Germinal center (tissue), 1 donor: ENCODE measurements at regions not wholly inside any gene's neighbourhood (a gene's known extent, or its start where the extent isn't known, plus 50 kb on each side); places are given as distances from the start of the nearest gene placed in this dataset.

Experiments used
- DNase-seq: peaks from one replicate; pipeline ENCODE4 v3.0.0; 2012; ENCODE audit warnings: mixed read lengths, low spot score

DNA sequence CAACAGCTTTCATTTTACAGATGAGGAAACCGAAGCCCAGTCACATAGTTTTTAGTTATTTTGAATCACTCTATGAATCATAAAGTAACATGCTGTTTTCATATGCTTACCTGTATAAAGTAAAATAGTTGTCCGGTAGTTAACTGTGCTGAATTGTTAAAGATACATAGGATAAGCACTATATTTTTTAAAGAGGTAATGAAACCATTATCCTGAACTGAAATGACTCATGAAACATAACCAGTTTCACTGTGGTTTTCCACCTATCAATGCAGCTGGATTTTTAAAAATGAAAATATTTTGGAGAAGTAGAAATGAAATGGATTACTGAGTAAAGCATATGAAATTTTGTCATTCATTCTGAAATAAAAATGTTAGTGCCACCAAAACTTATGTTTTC lies 655.0 kb downstream of the OLFM4 start:
- DNase-seq, result no peak

- no peak for DNase-seq
Observed at GRCh38 chr13:53691417-53691816, 662.8 kb downstream of the OLFM4 start.

GRCh38 chr13:53694814-53695532 lies 666.4 kb downstream of the OLFM4 start:
- no peak for DNase-seq

DNA sequence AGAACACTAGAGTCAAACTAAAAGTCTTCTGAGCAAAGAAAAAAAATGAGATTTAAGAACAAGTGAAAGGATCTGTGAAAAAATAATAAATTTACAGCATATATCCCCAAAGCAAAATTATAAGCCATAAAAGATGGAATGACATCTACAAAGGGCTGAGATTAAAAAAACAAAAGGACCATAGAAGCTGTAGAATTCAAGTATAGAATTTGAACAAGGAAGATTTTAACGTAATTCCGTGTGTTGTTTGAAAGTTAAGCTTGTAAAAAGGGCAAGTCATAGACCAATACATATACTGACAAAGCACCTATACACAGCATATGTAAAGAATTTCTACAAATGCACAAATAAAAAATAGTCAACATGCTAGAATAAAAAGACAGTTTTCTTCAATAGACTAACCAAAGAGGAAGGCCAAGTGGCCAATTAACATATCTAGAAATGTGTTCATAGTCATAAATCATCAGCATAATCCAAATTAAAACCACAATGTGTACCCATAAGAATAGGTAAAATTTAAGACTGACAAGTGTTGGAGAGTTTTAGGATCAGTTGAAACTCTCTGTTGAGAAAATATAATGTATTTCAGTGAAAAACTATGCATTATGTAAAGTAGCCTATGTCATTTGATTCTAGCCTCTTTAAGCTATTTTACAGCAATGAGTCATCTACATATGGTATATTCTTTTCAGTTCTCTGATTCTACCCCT lies 674.9 kb downstream of the OLFM4 start:
- DNase-seq, result no peak

DNA sequence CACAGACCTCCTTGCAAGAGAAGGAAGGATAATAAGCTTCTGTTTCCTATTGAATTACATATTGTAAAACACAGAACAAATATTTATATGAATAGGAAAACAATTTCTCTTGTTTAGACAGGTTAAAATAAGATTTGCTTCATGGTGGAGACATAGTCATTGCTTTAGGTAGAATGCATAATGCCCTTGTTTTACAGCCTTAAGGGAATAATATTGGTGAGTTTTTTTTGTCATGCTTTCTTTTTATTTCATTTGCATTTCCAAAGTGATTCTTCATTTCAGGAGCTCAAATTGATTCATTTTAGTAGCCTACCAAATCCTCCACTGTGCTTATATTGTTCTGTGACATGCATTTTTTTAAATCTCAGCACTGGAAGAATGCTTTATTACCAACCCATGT lies 690.7 kb downstream of the OLFM4 start:
- no peak for DNase-seq

DNA sequence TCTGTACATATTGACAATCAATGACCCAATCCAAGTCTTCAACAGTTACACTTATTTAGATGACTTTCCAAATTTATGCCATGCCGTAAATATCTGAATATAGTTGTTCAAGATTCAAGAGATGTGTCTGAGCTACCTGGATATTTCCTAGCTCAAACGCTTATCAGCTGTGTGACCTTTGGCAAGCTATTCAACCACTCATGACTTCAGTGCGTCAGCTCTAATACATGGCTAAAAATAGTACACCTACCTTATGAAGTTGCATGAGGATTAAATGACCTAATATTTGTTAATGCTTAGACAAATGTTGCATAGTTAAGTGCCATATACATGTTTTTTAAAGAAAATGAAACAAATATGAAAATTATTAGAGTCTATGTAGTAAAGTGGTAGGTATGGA lies 704.1 kb downstream of the OLFM4 start:
- no peak for DNase-seq

DNA sequence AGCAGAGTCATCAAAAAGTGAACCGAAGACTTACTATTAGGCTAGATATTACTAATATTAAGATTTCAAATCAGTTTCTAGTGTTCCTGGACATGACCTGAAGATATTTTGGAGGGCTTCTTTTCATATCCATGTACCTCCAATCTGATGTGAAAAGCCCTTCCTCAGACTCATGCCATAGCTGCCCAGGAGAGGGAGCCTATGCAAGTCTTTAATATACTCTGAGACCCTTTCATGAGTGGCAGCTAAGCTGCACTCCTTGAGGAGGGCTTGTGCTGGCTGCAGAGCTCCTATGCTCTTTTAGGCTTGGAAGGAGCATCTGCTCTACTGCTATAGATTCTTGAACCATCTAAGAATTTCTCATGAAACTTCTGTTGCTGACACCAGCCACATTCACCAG lies 715.3 kb downstream of the OLFM4 start:
- DNase-seq, result no peak

DNA sequence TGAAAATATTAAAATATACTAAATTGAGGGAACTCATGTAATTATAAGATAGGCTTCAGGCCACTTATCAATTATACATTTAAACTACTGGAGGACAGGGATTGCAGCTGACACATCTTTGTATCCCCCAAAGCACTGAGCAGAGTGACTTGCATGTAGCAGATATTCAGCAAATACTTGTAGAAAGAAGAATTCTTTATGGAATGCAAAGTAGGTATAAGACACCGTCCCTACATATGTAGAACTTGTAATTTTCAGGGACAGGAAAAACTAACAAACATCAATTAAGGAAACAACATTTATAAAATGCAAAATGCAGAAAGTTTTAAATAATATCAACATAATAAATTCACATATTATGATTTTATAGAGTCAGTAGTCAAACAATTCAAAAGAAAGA lies 719.2 kb downstream of the OLFM4 start:
- no peak for DNase-seq

DNA sequence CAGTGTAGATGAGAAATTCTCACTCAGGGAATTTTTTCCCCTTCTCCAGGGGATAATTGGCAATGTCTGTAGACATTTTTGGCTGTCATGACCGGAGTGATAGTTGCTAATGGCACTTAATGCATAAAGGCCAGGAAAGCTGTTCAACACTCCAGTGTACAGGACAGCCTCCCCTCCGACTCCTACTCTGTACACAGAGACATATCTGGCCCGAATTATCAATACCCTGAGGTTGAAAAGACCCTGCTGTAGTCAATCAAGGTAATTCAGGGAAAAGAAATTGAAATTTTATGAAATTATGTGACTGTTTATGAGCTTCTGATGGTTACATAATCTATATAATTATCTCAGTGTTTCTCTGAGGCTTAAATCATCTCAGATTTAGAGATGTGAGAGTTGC lies 720.7 kb downstream of the OLFM4 start:
- DNase-seq, result no peak

DNA sequence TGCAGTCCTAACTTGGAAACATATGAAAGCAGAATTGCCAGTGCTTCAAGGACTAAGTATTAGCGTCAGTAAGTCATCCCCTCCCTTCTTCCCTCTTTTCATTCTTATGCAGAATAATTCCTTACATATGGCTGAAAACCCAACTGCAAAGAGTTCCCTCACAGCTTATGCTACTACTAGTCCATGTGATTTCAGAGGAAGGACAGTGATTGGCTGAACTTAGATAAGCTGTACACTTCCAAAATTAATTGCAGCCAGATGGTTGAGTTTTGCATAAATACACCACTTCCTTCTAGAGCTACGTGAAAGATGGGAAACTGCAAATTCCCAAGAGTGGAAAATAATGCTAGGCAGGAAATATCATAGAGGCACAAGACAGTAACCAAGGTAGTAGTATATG lies 730.4 kb downstream of the OLFM4 start:
- DNase-seq, result no peak

- no peak for DNase-seq
Observed at GRCh38 chr13:53775807-53776206, 747.2 kb downstream of the OLFM4 start.

DNA sequence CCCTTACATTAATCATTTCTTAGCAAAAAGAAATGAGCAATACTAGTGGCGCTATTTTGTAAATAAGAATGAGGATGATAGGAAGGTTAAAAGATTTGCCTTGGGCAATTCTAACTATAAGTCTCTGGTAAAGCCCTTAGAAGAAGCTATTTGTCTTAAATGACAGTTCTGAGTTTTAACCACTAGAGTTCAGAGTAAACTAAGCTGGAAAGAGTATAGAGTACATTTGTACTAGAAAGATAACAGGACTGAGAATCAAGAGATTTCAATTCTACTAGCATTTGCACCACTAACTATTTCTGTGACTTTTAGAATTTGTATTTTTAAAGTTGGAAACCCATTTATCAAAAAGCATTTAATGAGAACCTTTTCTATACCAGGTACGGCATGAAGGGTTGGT lies 750.3 kb downstream of the OLFM4 start:
- DNase-seq, result no peak

DNA sequence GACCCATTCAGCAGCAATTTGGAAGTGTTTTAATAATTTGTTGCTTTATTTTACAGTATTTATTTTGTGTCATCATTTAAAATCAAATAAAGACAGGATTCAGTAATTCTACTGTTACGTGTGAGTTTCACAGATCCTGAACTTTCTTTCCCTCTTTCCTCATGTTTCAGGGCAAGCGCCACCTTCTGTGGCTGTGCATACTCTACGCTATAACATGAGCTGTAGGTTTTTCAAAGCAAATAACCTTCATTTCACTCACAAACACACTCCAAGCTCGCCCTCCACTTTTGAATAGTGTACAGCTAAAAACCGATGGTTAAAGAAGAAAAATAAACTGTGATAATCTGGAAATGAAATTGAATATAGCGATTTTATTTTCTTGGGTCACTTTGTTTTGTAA lies 753.3 kb downstream of the OLFM4 start:
- DNase-seq, result no peak

GRCh38 chr13:53782488-53782961 lies 753.9 kb downstream of the OLFM4 start:
- no peak for DNase-seq

- DNase-seq, result no peak
Observed at GRCh38 chr13:53783471-53783870, 754.9 kb downstream of the OLFM4 start.

DNA sequence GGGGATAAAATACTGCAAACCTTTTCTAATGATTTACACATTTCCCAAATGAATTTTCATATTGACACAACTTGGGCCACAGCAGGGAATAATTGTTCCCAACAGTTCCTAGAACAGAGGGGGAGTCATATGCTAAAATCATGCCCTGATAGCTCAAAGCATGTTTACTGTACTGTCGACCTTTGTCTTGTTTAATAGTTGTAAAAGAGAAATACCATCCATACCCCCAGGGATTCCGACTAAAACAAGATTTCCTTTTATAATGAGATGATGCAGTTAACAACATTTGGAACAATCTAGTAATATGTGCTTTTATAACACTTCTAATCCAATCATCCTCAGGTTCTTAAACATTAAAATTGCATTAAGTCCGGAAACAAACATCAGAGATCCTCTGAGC lies 759.7 kb downstream of the OLFM4 start:
- no peak for DNase-seq

GRCh38 chr13:53800011-53800410 lies 771.4 kb downstream of the OLFM4 start:
- DNase-seq, result no peak

DNA sequence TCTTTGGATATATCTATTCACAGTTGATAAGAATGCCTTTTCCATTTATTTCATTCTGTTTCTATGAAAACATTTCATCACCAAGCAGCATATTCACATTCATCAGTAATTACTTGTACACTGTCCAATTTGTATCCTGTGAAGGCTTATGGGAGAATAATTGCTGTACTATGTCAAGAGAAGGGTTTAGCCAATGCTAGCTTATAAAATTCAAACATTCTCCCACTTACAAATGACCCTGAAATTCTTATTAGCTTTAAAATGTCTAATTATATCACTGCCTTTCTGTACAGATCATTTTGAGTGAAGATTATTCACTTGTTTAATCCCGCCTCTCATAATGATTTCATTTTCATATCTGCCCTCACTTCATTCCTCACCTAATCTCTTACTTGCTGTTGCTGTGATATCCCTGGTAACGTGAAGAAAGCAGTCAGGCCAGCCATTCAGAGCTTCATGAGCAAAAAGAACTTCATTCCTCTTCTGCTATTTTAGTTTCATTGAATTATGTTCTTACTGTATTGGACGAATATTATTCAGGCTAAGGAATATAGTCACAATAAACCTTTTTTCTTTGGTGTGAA lies 778.7 kb downstream of the OLFM4 start:
- no peak for DNase-seq

- no peak for DNase-seq
Observed at GRCh38 chr13:53821632-53822031, 793.0 kb downstream of the OLFM4 start.

GRCh38 chr13:53822136-53822535 lies 793.5 kb downstream of the OLFM4 start:
- DNase-seq, result no peak

GRCh38 chr13:53839461-53839860 lies 810.8 kb downstream of the OLFM4 start:
- no peak for DNase-seq

- no peak for DNase-seq
Observed at GRCh38 chr13:53844473-53845146, 816.0 kb downstream of the OLFM4 start.

GRCh38 chr13:53847502-53847901 lies 818.9 kb downstream of the OLFM4 start:
- no peak for DNase-seq
